ENCODE measurements at regions not wholly inside any gene's neighbourhood (a gene's known extent, or its start where the extent isn't known, plus 50 kb on each side); places are given as distances from the start of the nearest gene placed in this dataset.

- Histone ChIP-seq H3K4me3 (no peak overlapping the region), H3K27ac (no peak overlapping the region)
- DNase-seq (ENCODE audit: low spot score) = no peak
- TF ChIP-seq CTCF (IDR thresholded peaks at IDR 0.05) = no peak
Observed at GRCh38 chr21:14620152-14620551, 74.0 kb upstream of the SAMSN1 start.

- no peak overlapping the region for H3K27ac ChIP-seq
- TF ChIP-seq CTCF (IDR thresholded peaks at IDR 0.05) = no peak
Observed at GRCh38 chr21:14617871-14618270, 71.8 kb upstream of the SAMSN1 start.

GRCh38 chr21:14617040-14617393 lies 70.9 kb upstream of the SAMSN1 start:
- TF ChIP-seq CTCF (IDR thresholded peaks at IDR 0.05) = no peak
- no peak for DNase-seq (ENCODE audit: low spot score)
- Histone ChIP-seq H3K4me3 (no peak overlapping the region), H3K27ac (no peak overlapping the region)

More at GRCh38 chr21:14617871-14618270, 71.8 kb upstream of the SAMSN1 start:
- no peak overlapping the region for H3K4me3 ChIP-seq
- DNase-seq (ENCODE audit: low spot score) = no peak

GRCh38 chr21:14616380-14617039 lies 70.4 kb upstream of the SAMSN1 start:
- no peak for DNase-seq (ENCODE audit: low spot score)
- Histone ChIP-seq H3K4me3 (no peak overlapping the region), H3K27ac (no peak overlapping the region)
- TF ChIP-seq CTCF (IDR thresholded peaks at IDR 0.05) = no peak

- Histone ChIP-seq H3K27ac (no peak overlapping the region), H3K4me3 (no peak overlapping the region)
- no peak for DNase-seq (ENCODE audit: low spot score)
- no peak for TF ChIP-seq CTCF (IDR thresholded peaks at IDR 0.05)
Observed at GRCh38 chr21:14615359-14615974, 69.4 kb upstream of the SAMSN1 start.

- Histone ChIP-seq H3K27ac (no peak overlapping the region), H3K4me3 (no peak overlapping the region)
- TF ChIP-seq CTCF (IDR thresholded peaks at IDR 0.05) = no peak
- DNase-seq (ENCODE audit: low spot score) = no peak
Observed at GRCh38 chr21:14614287-14614686, 68.2 kb upstream of the SAMSN1 start.

All from coronary artery (tissue), 2 donors.